Natural killer cell treated with Interleukin-12 subunit alpha and Interleukin-12 subunit beta and Interleukin-15 and Interleukin-18, amount 100 ng/mL, for 72 hours (primary cell): ENCODE measurements at regions not wholly inside any gene's neighbourhood (a gene's known extent, or its start where the extent isn't known, plus 50 kb on each side); places are given as distances from the start of the nearest gene placed in this dataset.
"Not testable (repeated sequence)": the region's sequence is repeated elsewhere in the genome, so short reads cannot be mapped to it uniquely, and the experiment has no call there.

Source experiments
- ATAC-seq, 2 donors: fragments of 150-1000 bp; cut with Tn5 transposase in 1 of 2; sonication (Bioruptor Pico), chemical (Tn5 transposase) in 1 of 2; 2 replicates each; pipeline ENCODE4 v1.10.0; 2021
- DNase-seq: peaks from one replicate; pipeline ENCODE4 v3.0.0; 2022; ENCODE audit warnings: low spot score
- H3K27ac Mint-ChIP-seq, 2 donors: 1 replicate in 1 of 2; 2 replicates in 1 of 2; pipeline ENCODE4 v1.8.0; 2022; ENCODE audit warnings: mixed read lengths in 2 of 2, mild to moderate bottlenecking in 1 of 2, moderate library complexity in 1 of 2
- H3K27me3 Mint-ChIP-seq, 2 donors: 1 replicate in 1 of 2; 2 replicates in 1 of 2; pipeline ENCODE4 v1.8.0; 2022; ENCODE audit warnings: mixed read lengths in 2 of 2
- H3K36me3 Mint-ChIP-seq: one replicate; pipeline ENCODE4 v1.8.0; 2022; ENCODE audit warnings: mixed read lengths
- H3K4me1 Mint-ChIP-seq, 2 donors: 1 replicate in 1 of 2; 2 replicates in 1 of 2; pipeline ENCODE4 v1.8.0; 2022; ENCODE audit warnings: low read depth in 2 of 2, mixed read lengths in 2 of 2, mild to moderate bottlenecking in 1 of 2
- H3K4me3 Mint-ChIP-seq: one replicate; pipeline ENCODE4 v1.8.0; 2022; ENCODE audit warnings: mixed read lengths
- H3K9me3 Mint-ChIP-seq: 2 replicates; pipeline ENCODE4 v1.8.0; 2022; ENCODE audit warnings: mixed read lengths

DNA sequence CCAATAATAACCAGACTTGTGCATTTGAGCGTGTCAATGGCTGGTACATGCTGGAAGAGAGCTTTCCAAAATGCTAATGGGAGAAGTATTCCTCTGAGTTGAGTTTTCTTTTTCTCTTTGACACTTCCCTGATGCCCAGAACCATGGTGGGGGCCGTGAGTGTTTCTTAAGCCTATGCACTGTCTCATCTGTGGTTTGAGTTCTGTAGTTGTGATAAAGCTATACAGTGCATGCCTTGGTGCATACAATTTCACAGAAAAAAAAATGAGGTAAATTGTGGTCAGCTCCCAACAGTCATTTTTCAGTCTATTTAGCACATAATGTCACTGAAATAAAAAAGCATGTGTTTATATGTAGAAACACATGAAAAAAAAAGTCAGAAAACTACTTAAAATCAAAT is 204.8 kb downstream of the HDGFL1 start:
- no peak overlapping the region for H3K4me3 Mint-ChIP-seq
- ATAC-seq = no peak
- no peak overlapping the region for H3K27ac Mint-ChIP-seq
- no peaks in the 10 kb centered on the region for H3K27me3 Mint-ChIP-seq
- no peak for DNase-seq
- peaks cover 8% of the 10 kb centered on the region for H3K36me3 Mint-ChIP-seq
- H3K9me3 Mint-ChIP-seq = peaks cover 17% of the 10 kb centered on the region
- H3K4me1 Mint-ChIP-seq = no peaks in the 10 kb centered on the region

DNA sequence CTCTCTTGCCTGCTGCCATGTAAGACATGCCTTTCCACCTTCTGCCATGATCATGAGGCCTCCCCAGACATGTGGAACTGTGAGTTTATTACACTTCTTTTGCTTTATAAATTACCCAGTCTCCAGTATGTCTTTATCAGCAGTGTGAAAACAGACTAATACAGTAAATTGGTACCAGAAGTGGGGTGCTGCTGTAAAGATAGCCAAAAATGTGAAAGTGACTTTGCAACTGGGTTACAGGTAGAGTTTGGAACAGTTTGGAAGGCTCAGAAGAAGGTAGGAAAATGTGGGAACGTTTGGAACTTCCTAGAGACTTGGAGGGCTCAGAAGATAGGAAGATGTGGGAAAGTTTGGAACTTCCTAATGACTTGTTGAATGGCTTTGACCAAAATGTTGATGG is 209.1 kb downstream of the HDGFL1 start:
- H3K27me3 Mint-ChIP-seq, H3K27ac Mint-ChIP-seq, H3K4me1 Mint-ChIP-seq, H3K4me3 Mint-ChIP-seq, ATAC-seq, DNase-seq: not testable (repeated sequence)
- Mint-ChIP-seq H3K36me3 (peaks cover 10% of the 10 kb centered on the region), H3K9me3 (peaks cover 19% of the 10 kb centered on the region)

GRCh38 chr6:22779062-22779461 is 209.7 kb downstream of the HDGFL1 start:
- ATAC-seq = no peak

DNA sequence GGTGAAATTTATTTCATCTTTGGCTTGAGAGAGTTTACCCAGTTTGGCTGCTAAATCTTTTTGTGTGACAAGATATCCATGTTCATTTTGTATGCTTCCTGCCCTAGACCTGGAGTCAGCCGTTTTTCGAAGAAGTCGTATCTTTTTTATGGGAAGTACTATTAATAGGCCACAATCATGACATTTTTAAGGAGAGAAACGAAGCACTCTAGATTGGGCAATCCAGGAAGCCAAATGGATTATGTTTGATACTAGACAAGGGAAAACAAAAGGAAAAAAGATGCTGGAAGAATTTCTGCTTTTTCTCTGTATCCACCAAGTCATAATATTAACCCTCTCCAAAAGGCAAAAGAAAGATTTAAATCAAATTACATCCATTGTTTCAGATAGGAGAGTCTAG is 214.6 kb downstream of the HDGFL1 start:
- peaks cover 8% of the 10 kb centered on the region for H3K36me3 Mint-ChIP-seq
- no peak for DNase-seq
- no peaks in the 10 kb centered on the region for H3K27me3 Mint-ChIP-seq
- ATAC-seq = no peak
- no peak overlapping the region for H3K27ac Mint-ChIP-seq
- H3K4me3 Mint-ChIP-seq = no peak overlapping the region
- peaks cover 14% of the 10 kb centered on the region for H3K9me3 Mint-ChIP-seq
- H3K4me1 Mint-ChIP-seq = no peaks in the 10 kb centered on the region

More at GRCh38 chr6:22779062-22779461, 209.7 kb downstream of the HDGFL1 start:
- peaks cover 15% of the 10 kb centered on the region for H3K36me3 Mint-ChIP-seq
- no peak overlapping the region for H3K4me3 Mint-ChIP-seq
- H3K27ac Mint-ChIP-seq = no peak overlapping the region
- no peak for DNase-seq
- peaks cover 24% of the 10 kb centered on the region for H3K9me3 Mint-ChIP-seq
- no peaks in the 10 kb centered on the region for H3K27me3 Mint-ChIP-seq
- H3K4me1 Mint-ChIP-seq = no peaks in the 10 kb centered on the region

DNA sequence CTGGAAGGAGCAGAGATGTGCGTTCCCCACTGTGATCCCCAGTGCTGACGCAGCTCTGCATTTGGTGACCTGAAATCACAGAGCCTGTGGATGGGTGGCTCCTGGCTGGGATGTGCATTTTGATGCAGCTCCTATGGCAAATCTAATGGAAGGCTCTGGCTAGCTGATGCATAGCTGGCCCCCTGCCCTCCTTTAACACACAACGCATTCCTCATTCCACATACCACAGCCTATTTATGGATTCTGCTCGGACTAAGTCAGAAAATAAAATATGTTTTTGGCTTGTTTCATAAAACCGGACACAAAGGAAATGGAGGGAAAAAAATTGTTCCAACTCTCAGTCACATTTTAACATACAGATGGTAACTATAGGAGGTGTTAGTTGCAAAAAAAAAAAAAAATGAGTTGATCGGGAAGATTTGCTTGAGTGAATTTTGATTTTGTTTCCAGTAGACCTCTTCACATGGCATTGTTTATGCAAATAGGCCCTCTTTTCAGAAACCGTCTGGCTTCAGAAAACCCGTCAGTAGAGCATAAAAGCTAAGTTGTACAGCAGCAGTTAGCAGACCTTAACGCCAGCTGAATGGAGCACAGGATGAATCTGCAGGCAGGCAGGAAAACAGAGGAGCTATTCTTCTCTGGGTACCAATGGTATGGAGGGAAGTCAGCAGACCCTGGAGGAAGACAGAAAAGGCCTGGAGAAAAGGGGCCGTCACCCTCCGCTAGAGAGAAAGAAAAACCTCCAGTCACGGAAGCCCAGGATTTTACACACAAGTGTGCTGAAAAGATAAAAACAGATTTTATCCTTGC is 215.4 kb downstream of the HDGFL1 start:
- Mint-ChIP-seq H3K27me3 (no peaks in the 10 kb centered on the region), H3K27ac (no peak overlapping the region), H3K4me3 (no peak overlapping the region), H3K36me3 (peaks cover 7% of the 10 kb centered on the region), H3K9me3 (peaks cover 15% of the 10 kb centered on the region), H3K4me1 (no peaks in the 10 kb centered on the region)
- ATAC-seq = no peak
- no peak for DNase-seq

- Mint-ChIP-seq H3K27ac (no peak overlapping the region), H3K36me3 (peaks cover 7% of the 10 kb centered on the region), H3K4me3 (no peak overlapping the region), H3K4me1 (no peaks in the 10 kb centered on the region), H3K27me3 (no peaks in the 10 kb centered on the region), H3K9me3 (peaks cover 17% of the 10 kb centered on the region)
- DNase-seq (no peak), ATAC-seq (no peak)
Observed at GRCh38 chr6:22788038-22788437, 218.7 kb downstream of the HDGFL1 start.

DNA sequence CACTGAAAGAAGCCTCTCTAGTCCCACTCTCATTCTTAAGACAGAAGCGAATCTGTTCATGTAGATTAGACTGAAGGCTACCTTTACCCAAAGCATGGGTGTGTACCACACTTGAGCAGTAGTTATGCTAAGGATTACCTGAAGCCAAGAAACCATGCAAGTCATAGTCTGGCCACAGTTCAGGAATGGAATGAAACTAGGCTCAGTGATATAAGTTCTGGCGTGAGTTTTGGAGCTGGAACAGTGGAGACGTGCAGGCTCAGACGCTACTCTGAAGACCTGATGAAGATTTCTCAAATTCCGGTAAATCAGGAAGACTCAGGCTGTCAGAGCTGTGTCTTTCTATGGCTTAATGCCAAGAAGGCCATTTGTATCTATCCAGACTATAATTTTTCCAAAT is 219.9 kb downstream of the HDGFL1 start:
- H3K4me1 Mint-ChIP-seq = no peaks in the 10 kb centered on the region
- no peak overlapping the region for H3K27ac Mint-ChIP-seq
- DNase-seq = no peak
- no peak overlapping the region for H3K4me3 Mint-ChIP-seq
- H3K27me3 Mint-ChIP-seq = no peaks in the 10 kb centered on the region
- peaks cover 9% of the 10 kb centered on the region for H3K9me3 Mint-ChIP-seq
- no peak for ATAC-seq
- no peaks in the 10 kb centered on the region for H3K36me3 Mint-ChIP-seq

DNA sequence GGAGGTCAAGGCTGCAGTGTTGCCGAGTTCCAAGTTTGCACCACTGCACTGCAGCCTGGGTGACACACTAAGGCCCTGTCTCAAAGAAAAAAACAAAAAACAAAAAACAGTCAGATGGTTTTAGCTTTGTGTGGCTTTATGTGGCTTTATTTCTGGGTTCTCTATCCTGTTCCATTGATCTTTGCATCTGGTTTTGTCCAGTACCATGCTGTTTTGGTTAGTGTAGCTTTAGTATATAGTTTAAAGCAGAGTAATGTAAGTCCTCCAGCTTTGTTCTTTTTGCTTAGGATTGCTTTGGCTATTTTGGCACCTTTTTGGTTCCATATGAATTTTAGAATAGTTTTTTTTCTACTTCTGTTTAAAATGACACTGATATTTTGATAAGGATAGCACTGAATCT is 225.5 kb downstream of the HDGFL1 start:
- peaks cover 5% of the 10 kb centered on the region for H3K36me3 Mint-ChIP-seq
- no peaks in the 10 kb centered on the region for H3K4me1 Mint-ChIP-seq
- H3K4me3 Mint-ChIP-seq = no peak overlapping the region
- peaks cover 22% of the 10 kb centered on the region for H3K9me3 Mint-ChIP-seq
- DNase-seq (no peak), ATAC-seq (no peak)
- H3K27ac Mint-ChIP-seq = no peak overlapping the region
- no peaks in the 10 kb centered on the region for H3K27me3 Mint-ChIP-seq

- H3K4me1 Mint-ChIP-seq = no peaks in the 10 kb centered on the region
- H3K4me3 Mint-ChIP-seq = no peak overlapping the region
- peaks cover 23% of the 10 kb centered on the region for H3K9me3 Mint-ChIP-seq
- no peak for DNase-seq
- no peak for ATAC-seq
- no peaks in the 10 kb centered on the region for H3K27me3 Mint-ChIP-seq
- no peak overlapping the region for H3K27ac Mint-ChIP-seq
- H3K36me3 Mint-ChIP-seq = peaks cover 5% of the 10 kb centered on the region
Observed at GRCh38 chr6:22800451-22800850, 231.1 kb downstream of the HDGFL1 start.

- DNase-seq (no peak), ATAC-seq (no peak)
- Mint-ChIP-seq H3K4me3 (no peak overlapping the region), H3K27ac (no peak overlapping the region), H3K9me3 (peaks cover 21% of the 10 kb centered on the region), H3K27me3 (no peaks in the 10 kb centered on the region), H3K36me3 (peaks cover 5% of the 10 kb centered on the region), H3K4me1 (no peaks in the 10 kb centered on the region)
Observed at GRCh38 chr6:22801831-22802230, 232.5 kb downstream of the HDGFL1 start.

DNA sequence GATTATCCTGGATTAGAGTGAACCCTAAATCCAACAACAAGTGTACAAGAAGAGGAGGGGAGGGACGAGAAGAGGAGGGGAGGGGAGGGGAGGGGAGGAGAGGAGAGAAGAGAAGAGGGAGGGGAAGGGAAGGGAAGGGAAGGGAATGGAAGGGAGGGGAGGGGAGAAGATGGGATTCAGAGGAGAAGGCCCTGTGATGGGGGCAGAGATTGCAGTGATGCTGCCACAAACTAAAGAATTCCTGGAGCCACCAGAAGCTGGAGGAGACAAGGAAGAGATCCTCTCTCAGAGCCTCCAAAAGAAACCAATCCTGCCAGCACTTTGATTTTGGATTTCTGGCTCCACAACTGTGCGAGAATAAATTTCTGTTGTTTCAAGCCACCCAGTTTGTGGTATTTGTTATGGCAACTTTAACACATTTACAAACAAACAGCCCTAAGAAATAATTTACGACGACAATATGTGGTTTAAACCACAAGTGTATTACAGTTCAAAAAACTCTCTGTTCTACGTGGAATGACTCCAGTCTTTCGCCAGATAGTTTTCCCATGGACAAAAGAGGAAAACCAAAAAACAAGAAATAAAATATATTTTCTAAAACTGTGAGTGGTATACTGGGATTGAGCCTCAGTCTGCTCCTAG is 235.4 kb downstream of the HDGFL1 start:
- Mint-ChIP-seq H3K36me3 (no peaks in the 10 kb centered on the region), H3K27me3 (no peaks in the 10 kb centered on the region), H3K9me3 (peaks cover 13% of the 10 kb centered on the region), H3K4me3 (no peak overlapping the region), H3K4me1 (no peaks in the 10 kb centered on the region), H3K27ac (no peak overlapping the region)
- ATAC-seq = no peak
- DNase-seq = no peak

DNA sequence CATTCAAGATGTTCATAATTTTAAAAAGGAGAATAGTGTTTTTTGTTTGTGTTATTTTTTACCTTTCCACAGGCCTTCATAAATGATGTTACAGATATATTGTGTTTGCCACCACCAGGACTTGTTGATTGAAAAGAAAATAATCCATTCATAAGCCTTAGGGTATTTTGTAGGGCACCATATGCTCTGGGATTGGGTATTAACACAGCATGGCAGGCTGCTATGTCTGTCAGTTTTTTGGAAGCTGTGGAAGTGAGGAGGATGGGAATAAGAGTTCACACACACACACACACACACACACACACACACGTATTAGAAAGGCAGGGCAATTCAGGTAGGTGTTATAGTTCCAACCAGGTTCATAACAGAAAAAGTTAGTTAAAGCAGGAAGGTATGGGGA is 237.9 kb downstream of the HDGFL1 start:
- Mint-ChIP-seq H3K9me3 (peaks cover 12% of the 10 kb centered on the region), H3K27me3 (no peaks in the 10 kb centered on the region), H3K4me1 (no peaks in the 10 kb centered on the region), H3K27ac (no peak overlapping the region), H3K36me3 (peaks cover 5% of the 10 kb centered on the region), H3K4me3 (no peak overlapping the region)
- DNase-seq = no peak
- ATAC-seq = no peak

DNA sequence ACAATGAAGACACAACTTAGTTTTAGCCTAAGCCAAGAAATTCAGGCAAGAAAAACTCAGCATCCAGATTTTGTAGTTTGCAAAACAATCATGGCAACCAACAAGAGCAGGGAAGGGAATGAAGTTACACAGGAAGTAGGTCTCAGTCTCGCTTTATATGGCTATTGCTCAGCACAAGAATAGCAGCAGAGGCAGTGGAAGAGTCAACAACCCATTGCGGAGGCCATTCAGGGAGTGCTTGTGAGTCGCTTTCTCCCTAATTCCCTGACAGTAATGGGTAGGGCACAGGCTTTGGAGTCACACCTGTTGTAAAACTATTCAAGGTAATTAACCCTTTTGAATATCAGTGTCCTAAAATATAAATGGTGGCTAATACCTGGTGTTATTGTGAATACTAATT is 238.5 kb downstream of the HDGFL1 start:
- H3K9me3 Mint-ChIP-seq = peaks cover 12% of the 10 kb centered on the region
- peaks cover 5% of the 10 kb centered on the region for H3K36me3 Mint-ChIP-seq
- no peak for ATAC-seq
- H3K4me3 Mint-ChIP-seq = no peak overlapping the region
- no peaks in the 10 kb centered on the region for H3K4me1 Mint-ChIP-seq
- no peaks in the 10 kb centered on the region for H3K27me3 Mint-ChIP-seq
- H3K27ac Mint-ChIP-seq = no peak overlapping the region
- DNase-seq = no peak

DNA sequence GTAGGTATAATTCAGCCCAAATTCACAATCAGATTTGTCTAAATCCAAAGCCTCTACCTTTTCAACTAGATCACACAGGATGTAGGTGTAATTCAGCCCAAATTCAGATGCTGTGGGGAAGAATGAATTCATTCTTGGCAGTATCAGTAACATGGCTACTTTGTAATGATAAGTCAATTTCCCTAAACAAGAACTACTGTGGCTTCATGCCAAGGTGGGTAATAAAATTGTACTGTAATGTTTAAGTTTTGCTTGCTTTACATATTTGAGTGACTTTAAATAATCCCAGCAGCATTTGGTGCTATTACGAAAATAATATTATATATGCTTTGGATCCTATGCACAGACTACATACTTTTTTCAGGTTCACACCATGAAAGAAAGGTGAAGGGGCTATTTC is 239.1 kb downstream of the HDGFL1 start:
- Mint-ChIP-seq H3K27me3 (no peaks in the 10 kb centered on the region), H3K36me3 (peaks cover 5% of the 10 kb centered on the region), H3K4me3 (no peak overlapping the region), H3K9me3 (peaks cover 11% of the 10 kb centered on the region), H3K4me1 (no peaks in the 10 kb centered on the region), H3K27ac (no peak overlapping the region)
- DNase-seq (no peak), ATAC-seq (no peak)
